ENCODE measurements at regions not wholly inside any gene's neighbourhood (a gene's known extent, or its start where the extent isn't known, plus 50 kb on each side); places are given as distances from the start of the nearest gene placed in this dataset.

DNA sequence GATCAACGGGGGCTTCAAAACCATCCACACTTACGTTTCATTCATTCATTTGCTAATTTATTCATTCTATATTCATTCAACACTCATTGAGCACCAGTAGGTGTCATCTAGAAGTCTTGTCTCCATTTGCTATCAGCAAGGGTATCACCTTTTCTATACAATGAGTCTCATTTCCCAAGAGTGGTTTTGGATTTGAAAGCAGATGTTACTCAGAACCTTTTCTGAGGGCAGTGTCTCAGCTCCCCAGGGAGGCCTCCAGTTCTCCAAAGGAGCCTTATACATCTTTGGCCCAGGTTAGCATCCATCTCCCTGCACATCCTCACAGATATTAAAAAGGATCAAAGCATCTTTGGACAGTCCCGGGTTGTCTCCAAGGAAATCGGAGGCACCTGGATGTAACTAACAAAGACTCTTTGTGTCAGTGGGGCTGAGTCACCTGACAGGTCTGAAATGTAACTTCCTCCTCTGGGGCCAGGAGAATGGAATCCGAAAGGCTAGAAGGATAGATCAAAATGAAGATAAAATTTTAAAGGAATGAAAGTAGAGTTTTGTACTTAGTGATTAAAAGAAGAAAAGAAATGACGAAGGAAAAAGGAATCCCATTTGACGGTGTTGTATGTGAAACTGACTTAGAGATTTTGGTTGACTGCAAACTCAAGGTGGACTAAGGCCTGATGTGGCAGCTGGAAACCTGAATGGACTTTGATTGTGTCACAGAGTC is 103.0 kb downstream of the VCPKMT start:
- TF ChIP-seq, protein P1, sequence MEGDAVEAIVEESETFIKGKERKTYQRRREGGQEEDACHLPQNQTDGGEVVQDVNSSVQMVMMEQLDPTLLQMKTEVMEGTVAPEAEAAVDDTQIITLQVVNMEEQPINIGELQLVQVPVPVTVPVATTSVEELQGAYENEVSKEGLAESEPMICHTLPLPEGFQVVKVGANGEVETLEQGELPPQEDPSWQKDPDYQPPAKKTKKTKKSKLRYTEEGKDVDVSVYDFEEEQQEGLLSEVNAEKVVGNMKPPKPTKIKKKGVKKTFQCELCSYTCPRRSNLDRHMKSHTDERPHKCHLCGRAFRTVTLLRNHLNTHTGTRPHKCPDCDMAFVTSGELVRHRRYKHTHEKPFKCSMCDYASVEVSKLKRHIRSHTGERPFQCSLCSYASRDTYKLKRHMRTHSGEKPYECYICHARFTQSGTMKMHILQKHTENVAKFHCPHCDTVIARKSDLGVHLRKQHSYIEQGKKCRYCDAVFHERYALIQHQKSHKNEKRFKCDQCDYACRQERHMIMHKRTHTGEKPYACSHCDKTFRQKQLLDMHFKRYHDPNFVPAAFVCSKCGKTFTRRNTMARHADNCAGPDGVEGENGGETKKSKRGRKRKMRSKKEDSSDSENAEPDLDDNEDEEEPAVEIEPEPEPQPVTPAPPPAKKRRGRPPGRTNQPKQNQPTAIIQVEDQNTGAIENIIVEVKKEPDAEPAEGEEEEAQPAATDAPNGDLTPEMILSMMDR (IDR thresholded peaks at IDR 0.05; ENCODE audit: low read depth, low read length) = no peak
- TF ChIP-seq EZH2phosphoT487 (IDR thresholded peaks at IDR 0.05; ENCODE audit: low read depth) = no peak
